OCI-LY7 (cell line): ENCODE measurements at regions not wholly inside any gene's neighbourhood (a gene's known extent, or its start where the extent isn't known, plus 50 kb on each side); places are given as distances from the start of the nearest gene placed in this dataset.

Experiments
- BruUV-seq: library from RNA; stranded (reverse); fragments of 400-500 nt; replicated peaks from 2 replicates; lab custom pipeline; 2021; lab: Mats Ljungman, UMichigan
- CTCF ChIA-PET: fragments of 300-600 bp; sonication (Branson Sonifier 250); formaldehyde crosslinking; loops from one replicate; lab custom pipeline; 2022; ENCODE audit warnings: antibody characterized with exemption; ENCODE audit not compliant: unreplicated experiment; lab: Charles Lee
- POLR2A ChIA-PET: fragments of 300-600 bp; sonication (Branson Sonifier 250); formaldehyde crosslinking; loops from one replicate; lab custom pipeline; 2022; ENCODE audit warnings: antibody characterized with exemption; lab: Charles Lee
- DNase-seq: peaks from one replicate; pipeline ENCODE4 v3.0.0-alpha.2; 2015; ENCODE audit warnings: low spot score
- H2AFZ ChIP-seq: fragments of 200-600 bp; sonication (generic), shearing (Covaris generic); 2 replicates; pipeline ENCODE4 v1.6.1; 2014; ENCODE audit warnings: mild to moderate bottlenecking, antibody characterized with exemption, low read length, moderate library complexity
- H3K27ac ChIP-seq: fragments of 200-600 bp; sonication (generic); 2 replicates; pipeline ENCODE4 v1.5.1; 2014; ENCODE audit warnings: mixed run types, low read depth, mild to moderate bottlenecking, moderate library complexity, low read length, inconsistent platforms; ENCODE audit not compliant: poor library complexity, severe bottlenecking
- H3K36me3 ChIP-seq: fragments of 200-600 bp; sonication (generic); 2 replicates; pipeline ENCODE4 v1.6.1; 2014; ENCODE audit warnings: mild to moderate bottlenecking, antibody characterized with exemption, low read length, moderate library complexity, mixed read lengths; ENCODE audit not compliant: insufficient read depth
- H3K4me1 ChIP-seq: fragments of 200-600 bp; sonication (generic); 2 replicates; pipeline ENCODE4 v1.5.1; 2014; ENCODE audit warnings: mild to moderate bottlenecking, low read length; ENCODE audit not compliant: insufficient read depth, poor library complexity, severe bottlenecking
- H3K4me2 ChIP-seq: fragments of 200-600 bp; sonication (generic); 2 replicates; pipeline ENCODE4 v1.6.1; 2014; ENCODE audit warnings: mild to moderate bottlenecking, low read length
- H3K4me3 ChIP-seq: fragments of 200-600 bp; sonication (generic); 2 replicates; pipeline ENCODE4 v1.5.1; 2014; ENCODE audit warnings: mild to moderate bottlenecking, low read depth, low read length; ENCODE audit not compliant: poor library complexity, severe bottlenecking
- H3K79me2 ChIP-seq: fragments of 200-600 bp; sonication (generic); 2 replicates; pipeline ENCODE4 v1.6.1; 2016; ENCODE audit warnings: low read depth, mild to moderate bottlenecking, low read length, moderate library complexity, mixed read lengths; ENCODE audit not compliant: insufficient read depth
- H3K9me2 ChIP-seq: fragments of 200-600 bp; sonication (generic); 2 replicates; pipeline ENCODE4 v1.6.1; 2016; ENCODE audit warnings: mild to moderate bottlenecking, low read length, mixed read lengths; ENCODE audit not compliant: insufficient read depth
- H3K9me3 ChIP-seq: fragments of 200-600 bp; sonication (generic); 2 replicates; pipeline ENCODE4 v1.6.1; 2014; ENCODE audit warnings: mild to moderate bottlenecking, mixed run types, low read length, mixed read lengths
- H4K20me1 ChIP-seq: fragments of 200-600 bp; sonication (generic); 2 replicates; pipeline ENCODE4 v1.6.1; 2014; ENCODE audit warnings: mild to moderate bottlenecking, antibody characterized with exemption, low read length, moderate library complexity, mixed read lengths; ENCODE audit not compliant: insufficient read depth
- CTCF ChIP-seq: fragments of 200-600 bp; sonication (generic); conservative IDR thresholded peaks from 2 replicates; pipeline ENCODE4 v1.5.1; 2014; ENCODE audit warnings: mild to moderate bottlenecking, antibody characterized with exemption, low read length, moderate library complexity, mixed read lengths
- EZH2phosphoT487 ChIP-seq: fragments of 200-600 bp; sonication (generic); IDR thresholded peaks from 2 replicates; pipeline ENCODE4 v1.6.1; 2018; ENCODE audit warnings: low read depth, borderline replicate concordance, mild to moderate bottlenecking, mixed run types, antibody characterized with exemption, low read length, moderate library complexity, mixed read lengths
- intact Hi-C: fragments of 100-400 bp; cut with micrococcal nuclease; formaldehyde crosslinking; loops from one replicate; pipeline ENCODE4 v1.10.0; 2022; ENCODE audit not compliant: unreplicated experiment

GRCh38 chr9:31065691-31066090 is 1318.8 kb upstream of the ACO1 start:
- no peak overlapping the region for H2AFZ ChIP-seq
- CTCF ChIA-PET: no interaction called here
- no peak overlapping the region for H3K4me3 ChIP-seq
- intact Hi-C loops: no loop called here
- DNase-seq: no peak
- H3K27ac ChIP-seq: no peak overlapping the region
- H3K79me2 ChIP-seq: no peaks in the 10 kb centered on the region
- H3K4me2 ChIP-seq: no peak overlapping the region
- H3K4me1 ChIP-seq: no peaks in the 10 kb centered on the region
- no TSS peak for BruUV-seq
- H3K9me3 ChIP-seq: no peaks in the 10 kb centered on the region
- no peaks in the 10 kb centered on the region for H3K36me3 ChIP-seq
- H4K20me1 ChIP-seq: no peaks in the 10 kb centered on the region
- H3K9me2 ChIP-seq: no peaks in the 10 kb centered on the region
- TF ChIP-seq EZH2phosphoT487 (no peak), CTCF (no peak)
- POLR2A ChIA-PET: interaction anchor here (0.6 kb wide), 1 partner anchor 171 kb away, joined by 3 read pairs; no protein-coding TSS in a partner anchor

GRCh38 chr9:31067418-31067817 is 1317.0 kb upstream of the ACO1 start:
- ChIA-PET CTCF (no interaction called here), POLR2A (interaction anchor here (0.7 kb wide), 1 partner anchor 323 kb away, joined by 3 read pairs; no protein-coding TSS in a partner anchor)
- no peak overlapping the region for H2AFZ ChIP-seq
- intact Hi-C loops: no loop called here
- no peak overlapping the region for H3K4me3 ChIP-seq
- H3K36me3 ChIP-seq: no peaks in the 10 kb centered on the region
- no peaks in the 10 kb centered on the region for H3K4me1 ChIP-seq
- no peak for DNase-seq
- H3K9me2 ChIP-seq: no peaks in the 10 kb centered on the region
- no peaks in the 10 kb centered on the region for H3K79me2 ChIP-seq
- H3K27ac ChIP-seq: no peak overlapping the region
- no TSS peak for BruUV-seq
- H3K4me2 ChIP-seq: no peak overlapping the region
- no peak for TF ChIP-seq CTCF
- TF ChIP-seq EZH2phosphoT487: no peak
- no peaks in the 10 kb centered on the region for H4K20me1 ChIP-seq
- H3K9me3 ChIP-seq: no peaks in the 10 kb centered on the region

GRCh38 chr9:31071606-31072286 is 1312.7 kb upstream of the ACO1 start:
- BruUV-seq: no TSS peak

More at GRCh38 chr9:31071606-31072286, 1312.7 kb upstream of the ACO1 start:
- no peak for TF ChIP-seq EZH2phosphoT487
- Histone ChIP-seq H3K4me1 (no peaks in the 10 kb centered on the region), H3K4me2 (no peak overlapping the region), H3K4me3 (no peak overlapping the region), H3K9me3 (no peaks in the 10 kb centered on the region), H2AFZ (no peak overlapping the region), H3K36me3 (no peaks in the 10 kb centered on the region), H3K9me2 (no peaks in the 10 kb centered on the region), H4K20me1 (no peaks in the 10 kb centered on the region), H3K27ac (no peak overlapping the region), H3K79me2 (no peaks in the 10 kb centered on the region)
- ChIA-PET POLR2A (no interaction called here), CTCF (no interaction called here)
- intact Hi-C loops: no loop called here
- DNase-seq: no peak
